ENCODE measurements at regions not wholly inside any gene's neighbourhood (a gene's known extent, or its start where the extent isn't known, plus 50 kb on each side); places are given as distances from the start of the nearest gene placed in this dataset.

DNA sequence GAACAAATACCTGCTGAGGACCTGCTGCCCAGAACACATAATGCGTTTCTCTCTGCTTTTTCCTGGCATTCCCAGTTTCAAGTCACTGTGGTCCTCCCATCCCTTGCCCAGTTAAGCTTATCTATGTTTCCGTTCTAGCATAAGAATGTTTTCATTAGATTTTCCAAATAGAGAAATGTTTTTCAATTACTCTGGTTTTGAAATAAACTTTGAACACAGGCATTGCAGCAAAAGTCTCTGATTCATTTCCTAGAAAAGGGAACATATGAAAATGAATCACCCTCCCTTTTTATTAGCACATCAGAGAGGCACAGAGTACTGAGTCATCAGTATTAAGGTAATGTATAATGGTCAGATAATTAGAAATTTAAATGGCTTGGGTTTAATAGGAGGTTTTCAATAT, 201.1 kb upstream of the TMEM260 start:
- no peak for DNase-seq (ENCODE audit: low read depth in 4 of 6, low spot score in 6 of 6)
- WGBS (ENCODE audit: insufficient coverage): 100% methylated on average over 1 of the region's 2 CpGs
- Histone ChIP-seq H3K9me3 (ENCODE audit: control insufficient read depth, insufficient read depth, low read length) (peaks cover 7% of the 10 kb centered on the region), H3K4me3 (ENCODE audit: low read depth, low read length) (no peak overlapping the region), H3K27me3 (ENCODE audit: control insufficient read depth, insufficient read depth, low read length) (no peaks in the 10 kb centered on the region), H3K27ac (ENCODE audit: low read depth, low read length) (no peak overlapping the region), H3K4me1 (ENCODE audit: control insufficient read depth, insufficient read depth, low read length) (no peaks in the 10 kb centered on the region), H3K36me3 (ENCODE audit: control insufficient read depth, insufficient read depth, low read length) (no peaks in the 10 kb centered on the region)

DNA sequence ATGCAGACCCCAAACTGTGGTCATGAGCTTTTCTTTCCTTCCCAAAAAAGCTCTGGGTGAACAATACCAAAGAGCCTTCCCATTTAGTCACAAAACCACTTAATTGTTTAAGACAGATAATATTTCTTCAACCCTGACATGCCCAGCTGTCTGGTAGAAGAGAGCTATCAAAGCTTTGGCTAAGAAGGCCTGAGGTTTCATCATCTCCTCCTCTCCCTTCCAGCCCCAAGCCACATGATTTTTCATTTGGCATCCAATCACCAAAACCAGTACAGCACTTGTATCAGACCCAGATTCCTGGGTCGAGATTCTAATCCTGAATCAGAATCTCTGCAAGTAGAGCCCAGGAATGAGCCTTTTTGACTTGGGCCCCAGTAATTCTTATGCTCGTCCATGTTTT, 199.6 kb upstream of the TMEM260 start:
- no peaks in the 10 kb centered on the region for H3K36me3 ChIP-seq (ENCODE audit: control insufficient read depth, insufficient read depth, low read length)
- no peak for DNase-seq (ENCODE audit: low read depth in 4 of 6, low spot score in 6 of 6)
- H3K9me3 ChIP-seq (ENCODE audit: control insufficient read depth, insufficient read depth, low read length): peaks cover 7% of the 10 kb centered on the region
- H3K4me1 ChIP-seq (ENCODE audit: control insufficient read depth, insufficient read depth, low read length): no peaks in the 10 kb centered on the region
- no peak overlapping the region for H3K27ac ChIP-seq (ENCODE audit: low read depth, low read length)
- WGBS (ENCODE audit: insufficient coverage): 93% methylated on average over 2 of the region's 2 CpGs
- no peak overlapping the region for H3K4me3 ChIP-seq (ENCODE audit: low read depth, low read length)
- no peaks in the 10 kb centered on the region for H3K27me3 ChIP-seq (ENCODE audit: control insufficient read depth, insufficient read depth, low read length)

DNA sequence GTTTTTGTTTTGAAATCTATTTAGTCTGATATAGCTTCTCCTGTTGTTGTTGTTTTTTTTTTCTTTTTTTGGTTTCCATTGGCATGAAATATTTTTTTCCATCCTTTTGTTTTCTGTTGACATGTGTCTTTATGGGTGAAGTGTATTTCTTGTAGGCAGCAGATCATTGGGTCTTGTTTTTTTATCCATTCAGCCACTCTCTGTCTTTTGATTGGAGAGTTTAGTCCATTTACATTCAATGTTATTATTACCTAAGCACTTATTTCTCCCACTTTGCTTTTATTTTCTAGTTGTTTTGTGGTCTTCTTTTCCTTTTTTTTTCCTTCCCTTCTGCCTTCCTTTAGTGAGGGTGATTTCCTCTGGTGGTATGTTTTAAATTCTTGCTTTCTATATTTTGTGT, 193.6 kb upstream of the TMEM260 start:
- H3K27ac ChIP-seq (ENCODE audit: low read depth, low read length): no peak overlapping the region
- peaks cover 10% of the 10 kb centered on the region for H3K9me3 ChIP-seq (ENCODE audit: control insufficient read depth, insufficient read depth, low read length)
- no peak for DNase-seq (ENCODE audit: low read depth in 4 of 6, low spot score in 6 of 6)
- no peaks in the 10 kb centered on the region for H3K27me3 ChIP-seq (ENCODE audit: control insufficient read depth, insufficient read depth, low read length)
- H3K4me1 ChIP-seq (ENCODE audit: control insufficient read depth, insufficient read depth, low read length): no peaks in the 10 kb centered on the region
- no peaks in the 10 kb centered on the region for H3K36me3 ChIP-seq (ENCODE audit: control insufficient read depth, insufficient read depth, low read length)
- H3K4me3 ChIP-seq (ENCODE audit: low read depth, low read length): no peak overlapping the region

DNA sequence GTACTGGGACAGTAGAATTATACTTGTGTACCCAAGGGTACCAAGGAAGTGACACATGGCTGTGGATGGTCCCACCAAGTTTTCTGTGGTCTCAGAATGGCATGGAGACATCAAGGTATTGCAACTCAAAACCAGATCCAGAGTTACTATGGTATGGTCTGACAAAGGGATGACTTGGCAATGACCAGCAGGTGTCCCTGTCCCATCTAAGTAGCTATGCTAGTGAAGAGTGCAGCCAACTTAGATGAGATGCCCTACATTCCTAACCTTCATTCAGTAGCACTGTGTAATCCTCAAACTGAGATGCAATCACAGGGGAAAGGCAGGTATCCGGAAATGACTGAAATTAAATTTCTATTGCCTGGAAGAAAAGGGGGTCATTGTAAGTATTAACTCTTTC, 188.7 kb upstream of the TMEM260 start:
- H3K9me3 ChIP-seq (ENCODE audit: control insufficient read depth, insufficient read depth, low read length): peaks cover 2% of the 10 kb centered on the region
- no peak overlapping the region for H3K27ac ChIP-seq (ENCODE audit: low read depth, low read length)
- DNase-seq (ENCODE audit: low read depth in 4 of 6, low spot score in 6 of 6): no peak
- H3K4me3 ChIP-seq (ENCODE audit: low read depth, low read length): no peak overlapping the region
- H3K27me3 ChIP-seq (ENCODE audit: control insufficient read depth, insufficient read depth, low read length): no peaks in the 10 kb centered on the region
- no CpG with 5 or more reads among the region's 1 CpG for WGBS (ENCODE audit: insufficient coverage)
- H3K4me1 ChIP-seq (ENCODE audit: control insufficient read depth, insufficient read depth, low read length): no peaks in the 10 kb centered on the region
- no peaks in the 10 kb centered on the region for H3K36me3 ChIP-seq (ENCODE audit: control insufficient read depth, insufficient read depth, low read length)

DNA sequence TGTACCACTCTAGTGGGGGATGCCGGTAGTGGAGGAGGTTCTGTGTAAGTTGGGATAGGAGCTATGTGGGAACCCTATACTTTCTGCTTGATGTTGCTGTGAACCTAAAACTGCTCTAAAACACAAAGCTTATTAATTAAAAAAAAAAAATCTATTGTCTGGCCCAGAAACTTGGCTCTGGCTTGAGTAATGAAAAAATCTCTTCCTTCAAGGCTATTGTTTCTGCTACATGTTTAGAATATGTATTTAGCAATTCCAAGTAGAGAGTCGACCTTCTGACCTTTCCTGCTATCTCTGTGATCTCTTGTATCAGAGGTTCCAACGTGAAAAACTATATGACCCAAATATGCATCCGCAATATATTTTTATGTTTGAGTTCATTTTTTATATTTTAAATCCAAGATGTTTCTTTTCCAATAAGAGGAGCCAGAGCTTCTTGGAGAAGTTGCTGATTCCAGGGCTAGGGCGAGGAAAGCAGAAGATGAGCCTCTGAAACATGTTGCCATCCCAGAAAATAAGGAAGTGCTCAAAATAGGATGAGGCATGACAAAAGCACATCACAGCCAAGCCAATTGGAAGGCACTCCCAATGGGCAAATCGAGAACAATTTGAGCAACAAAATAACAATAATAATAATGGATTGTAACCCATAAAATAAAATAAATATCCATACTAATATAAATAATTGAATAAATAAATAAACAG, 184.6 kb upstream of the TMEM260 start:
- H3K36me3 ChIP-seq (ENCODE audit: control insufficient read depth, insufficient read depth, low read length): no peaks in the 10 kb centered on the region
- H3K4me3 ChIP-seq (ENCODE audit: low read depth, low read length): no peak overlapping the region
- no peaks in the 10 kb centered on the region for H3K27me3 ChIP-seq (ENCODE audit: control insufficient read depth, insufficient read depth, low read length)
- H3K27ac ChIP-seq (ENCODE audit: low read depth, low read length): no peak overlapping the region
- H3K4me1 ChIP-seq (ENCODE audit: control insufficient read depth, insufficient read depth, low read length): no peaks in the 10 kb centered on the region
- peak in 1 of 6 donors; percentile 22 for DNase-seq (ENCODE audit: low read depth in 4 of 6, low spot score in 6 of 6)
- WGBS (ENCODE audit: insufficient coverage): 100% methylated on average over 1 of the region's 6 CpGs
- H3K9me3 ChIP-seq (ENCODE audit: control insufficient read depth, insufficient read depth, low read length): no peaks in the 10 kb centered on the region

DNA sequence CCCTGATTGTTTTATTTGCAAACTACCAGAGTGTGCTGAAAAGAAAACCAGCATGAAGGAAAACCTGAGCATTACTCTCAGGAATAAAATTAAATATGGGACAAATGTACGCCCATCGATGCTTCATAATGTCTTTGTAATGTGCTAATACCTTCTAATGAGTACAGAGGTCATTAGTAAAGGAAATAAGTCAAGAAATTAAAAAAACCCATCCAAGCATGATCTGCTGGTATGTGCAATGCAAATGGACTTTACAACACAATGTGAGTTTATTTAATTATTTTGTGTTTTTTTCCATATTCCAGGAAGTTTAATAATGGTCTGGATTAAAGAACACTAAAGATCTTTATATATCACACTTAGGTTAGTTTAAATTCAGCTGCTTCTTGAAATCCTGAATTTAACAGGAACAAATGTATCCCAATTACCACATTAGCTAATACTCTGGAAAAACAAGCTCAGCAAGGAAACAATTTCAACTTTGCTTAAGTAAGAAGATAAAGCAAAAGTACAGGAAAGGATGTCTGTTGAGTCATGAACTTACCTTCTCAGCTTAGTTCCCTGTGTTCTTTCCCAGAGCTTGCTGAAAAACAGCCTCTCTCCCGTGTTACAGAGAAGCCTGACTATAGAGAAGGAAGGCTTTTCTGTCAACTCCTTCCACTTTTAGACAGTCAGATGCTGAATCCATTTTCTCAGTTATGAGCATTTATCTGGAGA, 179.3 kb upstream of the TMEM260 start:
- DNase-seq (ENCODE audit: low read depth in 4 of 6, low spot score in 6 of 6): no peak
- Histone ChIP-seq H3K36me3 (ENCODE audit: control insufficient read depth, insufficient read depth, low read length) (no peaks in the 10 kb centered on the region), H3K27ac (ENCODE audit: low read depth, low read length) (no peak overlapping the region), H3K4me1 (ENCODE audit: control insufficient read depth, insufficient read depth, low read length) (no peaks in the 10 kb centered on the region), H3K27me3 (ENCODE audit: control insufficient read depth, insufficient read depth, low read length) (no peaks in the 10 kb centered on the region), H3K9me3 (ENCODE audit: control insufficient read depth, insufficient read depth, low read length) (no peaks in the 10 kb centered on the region), H3K4me3 (ENCODE audit: low read depth, low read length) (no peak overlapping the region)
- 60% methylated on average over 1 of the region's 3 CpGs for WGBS (ENCODE audit: insufficient coverage)

DNA sequence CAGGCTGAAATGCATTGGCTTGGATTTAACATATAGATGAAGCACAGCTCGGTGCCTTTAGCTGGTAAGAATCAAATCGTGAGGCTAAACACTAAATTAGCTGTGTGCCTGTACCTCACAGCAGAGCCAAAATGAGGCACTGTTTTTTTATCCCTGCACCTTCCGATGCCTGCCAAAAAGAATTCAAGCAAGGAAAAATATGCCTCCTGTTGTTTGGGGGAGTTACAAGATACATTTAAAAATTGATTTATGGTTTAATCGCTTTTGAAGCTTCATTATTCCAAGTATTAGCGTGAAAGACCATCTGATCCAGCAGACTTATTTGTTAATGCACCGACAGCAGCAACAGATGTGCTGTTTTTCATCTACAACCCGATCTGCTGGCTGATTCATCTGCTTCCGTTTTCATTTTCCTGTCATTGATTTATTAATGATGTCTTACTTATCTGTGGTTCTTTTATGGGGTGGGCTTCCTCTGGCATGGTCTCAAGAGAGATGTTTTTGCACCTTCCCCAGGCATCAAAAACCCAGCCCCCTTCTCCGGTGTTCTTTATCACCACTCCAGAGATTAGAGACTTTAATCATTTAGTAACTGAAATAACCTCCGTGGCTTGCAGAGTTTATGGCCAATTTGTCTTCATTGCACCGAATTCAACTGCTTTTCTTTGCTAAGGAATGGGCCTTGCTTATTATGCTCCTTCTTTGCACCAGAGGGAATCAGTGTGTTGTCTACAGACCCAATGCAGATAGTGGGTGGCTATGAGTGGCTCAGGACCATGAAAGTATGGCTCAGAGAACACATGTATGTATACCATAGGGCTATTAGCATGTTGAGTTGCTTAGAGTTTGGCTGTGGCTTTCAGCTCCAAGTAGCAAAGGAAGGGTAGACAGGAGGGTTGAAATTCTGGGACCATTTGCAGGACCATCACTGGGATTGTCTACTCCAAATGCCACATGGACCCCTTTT, 166.8 kb upstream of the TMEM260 start:
- H3K27ac ChIP-seq (ENCODE audit: low read depth, low read length): no peak overlapping the region
- H3K9me3 ChIP-seq (ENCODE audit: control insufficient read depth, insufficient read depth, low read length): no peaks in the 10 kb centered on the region
- H3K36me3 ChIP-seq (ENCODE audit: control insufficient read depth, insufficient read depth, low read length): no peaks in the 10 kb centered on the region
- DNase-seq (ENCODE audit: low read depth in 4 of 6, low spot score in 6 of 6): peak in 2 of 6 donors; percentile 49 to 72
- 43% methylated on average over 9 of the region's 11 CpGs for WGBS (ENCODE audit: insufficient coverage)
- H3K27me3 ChIP-seq (ENCODE audit: control insufficient read depth, insufficient read depth, low read length): no peaks in the 10 kb centered on the region
- H3K4me1 ChIP-seq (ENCODE audit: control insufficient read depth, insufficient read depth, low read length): no peaks in the 10 kb centered on the region
- H3K4me3 ChIP-seq (ENCODE audit: low read depth, low read length): no peak overlapping the region

DNA sequence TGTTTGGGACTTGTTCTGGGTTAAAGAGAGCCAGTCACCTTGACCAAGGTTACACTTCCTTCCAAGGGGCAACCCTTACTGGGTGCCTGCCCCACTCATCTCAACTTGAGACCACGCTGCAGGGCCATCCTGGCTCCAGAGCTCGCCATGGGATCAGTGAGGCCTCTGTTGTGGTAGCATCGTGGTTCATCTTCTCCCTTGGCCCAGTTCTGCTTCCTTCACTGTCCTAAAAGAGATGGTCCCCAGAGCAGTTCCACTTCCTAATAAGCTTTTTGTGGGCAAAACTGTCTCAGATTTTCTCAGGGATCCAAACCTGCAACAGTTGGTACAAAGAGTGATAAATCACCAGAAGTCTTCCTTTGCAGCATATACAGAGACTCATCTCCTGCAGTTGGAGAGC, 165.9 kb upstream of the TMEM260 start:
- Histone ChIP-seq H3K36me3 (ENCODE audit: control insufficient read depth, insufficient read depth, low read length) (no peaks in the 10 kb centered on the region), H3K27me3 (ENCODE audit: control insufficient read depth, insufficient read depth, low read length) (no peaks in the 10 kb centered on the region), H3K9me3 (ENCODE audit: control insufficient read depth, insufficient read depth, low read length) (no peaks in the 10 kb centered on the region), H3K4me1 (ENCODE audit: control insufficient read depth, insufficient read depth, low read length) (no peaks in the 10 kb centered on the region), H3K4me3 (ENCODE audit: low read depth, low read length) (no peak overlapping the region), H3K27ac (ENCODE audit: low read depth, low read length) (no peak overlapping the region)
- DNase-seq (ENCODE audit: low read depth in 4 of 6, low spot score in 6 of 6): no peak
- WGBS (ENCODE audit: insufficient coverage): 97% methylated on average over 3 of the region's 3 CpGs

DNA sequence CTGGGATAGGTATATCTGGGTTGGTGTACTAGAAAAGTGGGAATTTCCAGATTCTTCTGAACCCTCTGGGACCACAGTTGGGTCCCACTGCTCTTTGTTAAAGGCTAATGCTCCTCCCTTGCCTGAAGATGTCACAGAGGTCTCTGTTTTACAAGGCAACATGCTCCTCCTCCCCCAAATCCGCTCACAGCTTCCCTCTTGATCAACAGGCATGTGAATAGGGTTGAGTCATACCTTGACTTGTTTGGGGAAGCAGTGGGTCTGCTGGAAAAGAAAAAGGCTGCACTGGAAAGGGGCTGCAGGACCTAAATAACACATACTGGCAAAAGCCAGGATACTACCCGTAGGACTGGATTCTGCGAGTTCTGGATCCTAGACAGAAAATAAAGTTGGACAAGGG, 165.4 kb upstream of the TMEM260 start:
- H3K36me3 ChIP-seq (ENCODE audit: control insufficient read depth, insufficient read depth, low read length): no peaks in the 10 kb centered on the region
- H3K4me3 ChIP-seq (ENCODE audit: low read depth, low read length): no peak overlapping the region
- no peaks in the 10 kb centered on the region for H3K4me1 ChIP-seq (ENCODE audit: control insufficient read depth, insufficient read depth, low read length)
- no peak overlapping the region for H3K27ac ChIP-seq (ENCODE audit: low read depth, low read length)
- no CpG with 5 or more reads among the region's 3 CpGs for WGBS (ENCODE audit: insufficient coverage)
- H3K27me3 ChIP-seq (ENCODE audit: control insufficient read depth, insufficient read depth, low read length): no peaks in the 10 kb centered on the region
- no peak for DNase-seq (ENCODE audit: low read depth in 4 of 6, low spot score in 6 of 6)
- no peaks in the 10 kb centered on the region for H3K9me3 ChIP-seq (ENCODE audit: control insufficient read depth, insufficient read depth, low read length)
